H1 (cell line): ENCODE measurements at regions not wholly inside any gene's neighbourhood (a gene's known extent, or its start where the extent isn't known, plus 50 kb on each side); places are given as distances from the start of the nearest gene placed in this dataset.

ENCODE experiments used
- ATF2 ChIP-seq: IDR thresholded peaks from 2 replicates; pipeline ENCODE4 v1.6.1; 2012; ENCODE audit warnings: low read length, inconsistent platforms
- ATF3 ChIP-seq: IDR thresholded peaks from 2 replicates; pipeline ENCODE4 v1.6.1; 2011; ENCODE audit warnings: low read depth, mild to moderate bottlenecking, low read length; ENCODE audit not compliant: insufficient read depth
- CEBPB ChIP-seq: IDR thresholded peaks from 2 replicates; pipeline ENCODE4 v1.6.1; 2012; ENCODE audit warnings: low read depth, low read length
- CHD2 ChIP-seq: IDR thresholded peaks from 2 replicates; pipeline ENCODE4 v1.6.1; 2012; ENCODE audit warnings: low read length, improper control_type of control experiment
- CTCF ChIP-seq, 3 experiments: IDR thresholded peaks; 1 replicate in 2 of 3; 2 replicates in 1 of 3; pipeline versions ENCODE4 v1.5.1 to v1.6.1; 2011; ENCODE audit warnings: low read length in 3 of 3, mild to moderate bottlenecking in 3 of 3, inconsistent platforms in 2 of 3, low read depth in 1 of 3, moderate library complexity in 1 of 3; ENCODE audit not compliant: insufficient read depth in 1 of 3; ENCODE audit errors: control extremely low read depth in 1 of 3
- EP300 ChIP-seq, 2 experiments: IDR thresholded peaks; 1 replicate in 1 of 2; 2 replicates in 1 of 2; pipeline ENCODE4 v1.6.1; 2011 to 2012; ENCODE audit warnings: low read depth in 2 of 2, low read length in 2 of 2, mild to moderate bottlenecking in 2 of 2, borderline replicate concordance in 1 of 2, inconsistent platforms in 1 of 2, moderate library complexity in 1 of 2
- KDM5A ChIP-seq: fragments of 200-600 bp; IDR thresholded peaks from 2 replicates; pipeline ENCODE4 v1.7.1; 2012; ENCODE audit warnings: mild to moderate bottlenecking, low read length, inconsistent platforms, mixed read lengths
- MAFK ChIP-seq: IDR thresholded peaks from 2 replicates; pipeline ENCODE4 v1.6.1; 2012; ENCODE audit warnings: low read depth, mild to moderate bottlenecking, improper control_type of control experiment, low read length
- NRF1 ChIP-seq: IDR thresholded peaks from 2 replicates; pipeline ENCODE4 v1.6.1; 2011; ENCODE audit warnings: mild to moderate bottlenecking, low read depth, low read length, improper control_type of control experiment
- POLR2A ChIP-seq, 2 experiments: IDR thresholded peaks; 1 replicate in 1 of 2; 2 replicates in 1 of 2; pipeline ENCODE4 v1.6.1; 2011; ENCODE audit warnings: low read depth in 2 of 2, low read length in 2 of 2, mild to moderate bottlenecking in 2 of 2; ENCODE audit errors: control extremely low read depth in 1 of 2
- RAD21 ChIP-seq, 2 experiments: IDR thresholded peaks in 1 of 2; conservative IDR thresholded peaks in 1 of 2; 2 replicates each; pipeline ENCODE4 v1.6.1; 2011; ENCODE audit warnings: low read depth in 2 of 2, low read length in 2 of 2, improper control_type of control experiment in 1 of 2, inconsistent platforms in 1 of 2, mild to moderate bottlenecking in 1 of 2, moderate library complexity in 1 of 2
- YY1 ChIP-seq: IDR thresholded peaks from 2 replicates; pipeline ENCODE4 v1.6.1; 2011; ENCODE audit warnings: low read depth, mild to moderate bottlenecking, low read length

GRCh38 chr10:100658269-100658668 lies 87.1 kb upstream of the PAX2 start:
- TF ChIP-seq CTCF (IDR thresholded peaks at IDR 0.05; ENCODE audit: control extremely low read depth in 1 of 3, insufficient read depth in 1 of 3, low read depth in 1 of 3, low read length in 3 of 3) (no peak), ATF3 (no peak), ATF2 (no peak), RAD21 (IDR thresholded peaks at IDR 0.05 in 1 of 2, conservative IDR thresholded peaks at IDR 0.05 in 1 of 2; ENCODE audit: low read depth in 2 of 2, low read length in 2 of 2) (no peak), POLR2A (IDR thresholded peaks at IDR 0.05; ENCODE audit: control extremely low read depth in 1 of 2, low read depth in 2 of 2, low read length in 2 of 2) (no peak), MAFK (no peak), CEBPB (no peak), EP300 (IDR thresholded peaks at IDR 0.05; ENCODE audit: borderline replicate concordance in 1 of 2, low read depth in 2 of 2, low read length in 2 of 2) (no peak), YY1 (no peak), CHD2 (no peak), KDM5A (no peak), NRF1 (no peak)
